ENCODE measurements at regions not wholly inside any gene's neighbourhood (a gene's known extent, or its start where the extent isn't known, plus 50 kb on each side); places are given as distances from the start of the nearest gene placed in this dataset.

DNA sequence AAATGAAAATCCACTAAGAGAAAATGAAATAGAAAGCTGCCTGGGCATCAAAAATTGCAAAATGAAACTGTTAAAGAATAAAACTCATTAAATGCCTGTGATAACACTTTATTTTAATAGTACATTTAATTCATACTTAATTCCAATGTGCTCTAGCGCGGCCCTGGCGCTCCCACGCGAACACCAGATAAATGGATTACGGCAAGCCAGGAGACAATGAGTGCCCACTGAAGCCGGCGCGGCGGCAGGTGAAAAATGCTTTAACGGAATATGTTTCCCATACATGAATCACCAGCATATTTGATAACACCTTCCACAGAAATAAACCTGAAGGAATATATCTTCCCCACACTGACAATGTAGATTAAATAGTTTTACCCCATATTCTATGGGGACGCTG is 245.5 kb downstream of the RBFOX3 start:
- DNase-seq = no peak

DNA sequence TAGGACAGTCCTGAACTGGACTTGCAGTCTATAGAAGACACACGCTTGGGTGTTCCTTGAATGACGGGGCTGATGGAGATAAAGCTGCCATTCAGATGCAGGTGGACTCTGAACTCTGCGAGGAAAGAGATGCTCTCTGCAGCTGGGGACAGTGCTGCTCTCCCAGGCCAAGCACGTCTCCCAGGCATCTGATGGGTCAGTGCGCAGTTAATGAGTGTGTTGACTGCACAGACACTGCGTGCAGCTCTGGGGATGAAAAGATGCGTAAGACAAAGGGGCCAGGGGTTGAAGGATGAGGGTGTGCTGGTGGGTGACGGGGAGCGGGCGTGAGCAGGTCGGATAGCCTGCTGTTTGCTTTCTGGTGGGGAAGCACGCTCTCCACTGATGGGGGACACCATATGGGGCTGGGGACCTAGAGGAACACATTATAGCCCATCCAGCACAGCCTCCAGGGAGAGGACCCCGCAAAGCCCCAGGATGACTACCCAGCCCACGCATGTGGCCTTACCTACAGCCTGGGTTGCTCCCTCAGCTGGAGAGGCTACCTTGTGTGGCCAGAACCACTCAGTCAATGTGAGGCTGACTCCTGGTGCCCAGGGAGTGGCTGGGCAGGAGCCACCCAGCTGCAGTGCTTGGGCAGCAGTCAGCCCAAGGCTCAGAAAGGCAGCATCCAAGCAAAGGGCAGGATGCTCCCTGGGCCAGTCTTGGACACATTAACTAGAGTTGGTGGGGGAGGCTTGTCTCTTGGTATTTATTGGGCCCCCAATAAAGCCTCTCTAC is 246.3 kb downstream of the RBFOX3 start:
- DNase-seq = no peak

DNA sequence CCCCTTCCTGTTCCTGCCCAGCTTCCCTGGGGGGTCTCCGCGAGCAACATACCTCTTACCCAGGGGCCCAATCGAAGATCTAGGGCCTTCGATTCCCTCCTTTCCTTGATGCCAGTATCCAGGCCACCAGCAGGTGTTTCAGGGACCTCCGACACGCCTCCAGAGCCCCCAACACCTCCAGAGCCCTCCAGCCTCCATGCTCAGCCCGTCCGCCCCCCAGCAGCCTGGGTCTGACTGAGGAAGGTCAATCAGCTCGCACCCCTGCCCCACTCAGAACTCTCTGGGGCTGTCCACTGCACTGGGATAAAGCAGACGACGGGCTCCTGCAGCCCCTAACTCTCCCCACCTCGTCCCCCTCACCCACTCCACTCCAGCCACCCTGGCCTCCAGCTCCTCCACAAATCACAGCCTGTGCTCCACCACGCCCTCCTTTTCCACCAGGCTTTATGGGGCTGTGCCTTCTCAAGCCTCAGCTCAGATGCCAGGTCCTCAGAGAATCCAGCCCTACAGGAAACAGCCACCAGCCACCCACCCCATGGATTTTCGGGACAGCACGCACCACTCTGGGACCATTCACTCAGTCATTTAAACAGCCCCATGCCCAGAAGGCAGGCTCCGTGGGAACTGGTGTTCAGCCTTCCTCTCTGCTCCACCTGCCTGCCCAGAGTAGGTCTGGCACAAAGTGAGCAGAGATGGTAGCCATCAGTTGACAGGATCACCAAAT is 247.1 kb downstream of the RBFOX3 start:
- no peak for DNase-seq

DNA sequence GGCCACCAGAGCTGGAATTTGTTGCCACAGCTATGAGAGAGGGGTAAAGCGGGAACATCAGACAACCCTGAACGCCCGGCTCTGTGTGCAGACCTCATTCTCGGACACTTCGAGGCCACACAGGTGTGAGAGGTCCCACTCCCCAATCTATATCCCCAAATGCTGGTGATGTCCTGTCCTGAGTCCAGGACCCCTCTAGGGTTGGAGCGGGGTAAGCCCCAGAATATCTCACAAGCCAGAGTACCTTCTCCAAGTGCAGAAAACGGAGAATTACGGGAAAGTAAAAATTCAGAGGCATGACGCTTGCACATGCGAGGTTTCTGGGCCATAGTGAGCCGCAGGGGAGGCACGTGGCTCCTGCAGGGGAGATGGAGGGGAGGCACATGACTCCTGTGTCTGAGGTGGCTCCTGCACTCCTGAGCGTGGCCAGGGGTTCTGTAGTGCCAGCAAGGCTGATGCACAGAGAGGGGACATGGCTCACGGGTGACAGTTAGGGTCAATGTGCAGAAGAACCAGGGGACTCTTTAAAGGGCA is 248.0 kb downstream of the RBFOX3 start:
- no peak for DNase-seq

DNA sequence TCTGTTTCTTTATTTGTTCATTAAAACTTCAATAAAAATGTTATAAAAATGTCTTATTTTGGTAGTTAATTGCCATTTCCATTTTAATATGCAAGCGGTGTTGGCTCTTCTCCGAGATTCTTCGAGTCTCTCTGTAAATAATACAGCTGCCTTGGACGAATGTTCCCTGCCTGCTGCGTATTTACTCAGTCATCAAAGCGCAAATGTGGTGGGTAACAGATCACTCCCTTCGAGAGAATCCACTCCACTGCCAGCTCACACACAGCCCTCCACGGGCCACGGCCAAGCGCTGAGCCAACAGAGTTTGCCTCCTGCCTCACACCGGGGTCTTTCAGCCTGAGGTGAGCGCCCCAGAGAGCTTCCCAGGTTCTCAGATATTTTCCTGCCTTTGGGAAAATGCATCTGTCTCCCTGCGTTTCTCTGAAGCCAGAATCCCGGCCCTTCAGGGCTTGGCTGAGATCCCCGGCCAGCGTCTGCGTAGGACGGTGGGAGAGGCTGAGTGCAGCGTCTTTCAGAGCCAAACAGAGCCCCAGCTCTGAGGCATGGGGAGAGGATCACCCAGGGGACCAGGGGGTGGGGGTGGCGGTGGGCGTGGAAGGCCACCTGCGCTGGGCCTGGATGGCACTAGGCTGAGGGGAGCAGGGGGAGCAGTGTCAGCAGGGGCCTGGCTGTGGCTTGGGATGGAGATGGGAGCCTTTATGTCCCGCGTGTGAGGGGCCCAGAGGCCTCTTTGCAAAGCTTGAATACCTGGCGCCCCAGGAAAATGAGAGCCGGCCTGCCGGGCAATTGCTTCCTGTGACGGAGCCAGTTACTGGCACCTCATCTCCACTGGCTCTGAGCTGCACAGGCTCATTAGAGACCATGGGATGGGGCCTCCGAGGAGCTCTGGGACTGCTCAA is 248.7 kb downstream of the RBFOX3 start:
- no peak for DNase-seq

DNA sequence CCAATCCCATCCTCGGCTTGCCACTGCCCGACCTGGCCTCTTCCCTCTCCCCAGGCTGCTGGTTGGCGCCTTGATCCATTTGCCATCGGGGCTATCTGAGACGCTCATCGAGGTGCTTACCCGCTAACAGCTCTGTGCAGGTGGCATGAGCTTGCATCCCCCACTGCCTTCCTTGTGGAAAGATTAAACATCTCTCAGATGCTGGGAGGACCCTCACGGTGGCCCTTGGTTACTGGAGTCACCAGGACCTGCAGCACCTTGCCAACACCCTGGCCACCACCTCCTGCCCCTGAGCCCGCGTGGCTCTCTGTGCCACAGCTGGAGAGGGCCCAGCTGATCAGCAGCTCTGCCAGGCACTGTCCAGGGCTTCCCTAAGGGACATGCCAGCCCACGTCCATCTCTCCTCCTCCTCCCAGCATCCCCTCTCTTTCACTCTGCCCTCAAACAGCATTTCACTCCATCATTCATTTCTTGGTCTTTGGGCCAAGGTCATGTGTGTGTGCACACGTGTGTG is 249.6 kb downstream of the RBFOX3 start:
- no peak for DNase-seq

DNA sequence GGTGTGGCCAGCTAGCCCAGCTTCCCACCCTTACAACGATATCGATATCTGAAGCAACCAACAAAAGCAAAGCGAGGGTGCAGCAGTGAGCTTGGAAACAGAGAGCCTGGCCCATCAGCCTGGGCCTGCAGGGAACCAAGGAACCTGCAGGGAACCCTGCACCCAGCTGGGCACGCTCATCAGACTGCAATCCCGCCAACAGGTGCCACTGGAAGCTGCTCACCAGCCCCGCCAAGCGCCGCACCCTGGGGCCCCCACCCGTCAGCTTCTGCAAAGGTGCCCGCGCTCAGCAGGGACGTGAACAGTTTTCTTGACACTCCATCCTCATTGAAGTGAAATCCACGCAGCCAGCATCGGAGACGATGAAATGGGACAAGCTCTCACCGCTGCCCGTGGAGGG is 250.7 kb downstream of the RBFOX3 start:
- DNase-seq = no peak

DNA sequence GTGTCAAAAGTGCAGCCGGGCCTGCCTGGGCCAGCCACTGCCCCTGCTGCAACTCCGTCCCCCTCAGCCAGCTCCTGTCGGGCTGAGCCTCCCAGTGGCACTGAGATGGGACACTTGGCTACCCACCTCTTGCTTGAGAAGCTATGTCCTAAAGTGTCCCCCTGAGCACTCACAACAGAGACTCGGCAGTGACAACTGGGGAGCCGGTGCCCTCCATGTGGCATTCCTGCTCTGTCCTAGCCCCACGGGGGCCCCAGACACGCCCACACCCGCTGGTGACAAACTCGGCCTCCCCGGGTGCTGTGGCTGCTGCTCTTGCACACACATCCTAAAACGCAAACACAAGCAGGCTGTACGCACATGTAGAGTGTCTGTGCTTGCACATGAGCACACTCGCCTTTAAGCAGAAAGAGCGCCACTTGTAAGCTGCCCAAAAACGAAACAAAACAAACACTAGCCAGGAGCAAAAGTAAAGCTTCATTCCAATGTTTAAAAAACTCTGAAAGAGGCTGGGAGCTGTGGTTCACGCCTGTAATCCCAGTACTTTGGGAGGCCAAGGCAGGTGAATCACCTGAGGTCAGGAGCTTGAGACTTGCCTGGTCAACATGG is 253.9 kb downstream of the RBFOX3 start:
- DNase-seq = no peak

DNA sequence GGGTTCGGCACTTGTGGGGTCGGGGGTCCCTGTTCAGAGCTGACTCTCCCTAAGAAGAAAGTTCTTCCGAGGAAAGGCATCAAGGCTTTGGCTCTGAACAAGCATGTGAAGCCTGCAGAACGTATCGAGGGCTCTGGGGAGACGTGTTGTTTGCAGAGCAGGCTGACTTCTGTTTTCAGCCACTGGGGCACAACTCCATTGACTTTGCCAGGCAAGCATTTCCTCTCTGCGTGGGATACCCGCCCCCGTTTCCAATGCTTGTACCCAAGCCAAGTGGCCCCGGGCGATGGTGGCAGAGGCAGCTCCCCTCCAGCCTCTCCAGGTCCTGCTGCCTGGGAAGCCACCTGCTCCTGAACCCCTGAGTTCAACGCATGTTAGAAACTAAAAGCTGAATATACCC is 255.7 kb downstream of the RBFOX3 start:
- no peak for DNase-seq

DNA sequence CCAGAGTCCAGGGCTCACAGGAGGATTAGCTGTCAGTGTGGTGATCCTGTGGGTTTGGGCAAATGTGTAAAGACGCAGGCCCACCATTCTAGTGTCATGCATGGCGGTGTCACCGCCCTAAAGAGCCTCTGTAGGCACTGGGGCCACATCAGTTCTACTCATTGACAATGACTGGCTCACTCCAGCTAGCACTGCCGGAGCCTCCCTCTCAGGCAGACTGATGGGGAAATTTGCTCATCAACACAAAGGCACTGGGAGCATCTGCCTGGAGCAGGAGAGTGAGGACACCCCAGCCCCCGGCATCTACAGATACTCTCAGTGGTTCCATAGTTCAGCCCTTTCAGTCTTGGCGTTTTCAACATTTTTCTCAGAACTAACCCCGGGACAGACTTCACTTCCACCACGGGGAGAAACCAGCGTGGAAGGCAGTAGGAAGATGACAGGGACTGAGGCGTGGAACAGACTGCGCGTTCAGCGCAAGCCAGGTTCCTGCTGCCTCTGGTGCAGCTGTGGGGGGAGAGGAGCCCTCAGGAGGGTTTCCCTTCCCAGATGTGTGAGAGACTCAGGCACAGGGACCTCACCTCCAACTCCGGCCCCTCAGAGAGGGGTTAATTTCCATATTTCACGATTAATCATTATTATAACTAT is 256.6 kb downstream of the RBFOX3 start:
- DNase-seq = no peak

DNA sequence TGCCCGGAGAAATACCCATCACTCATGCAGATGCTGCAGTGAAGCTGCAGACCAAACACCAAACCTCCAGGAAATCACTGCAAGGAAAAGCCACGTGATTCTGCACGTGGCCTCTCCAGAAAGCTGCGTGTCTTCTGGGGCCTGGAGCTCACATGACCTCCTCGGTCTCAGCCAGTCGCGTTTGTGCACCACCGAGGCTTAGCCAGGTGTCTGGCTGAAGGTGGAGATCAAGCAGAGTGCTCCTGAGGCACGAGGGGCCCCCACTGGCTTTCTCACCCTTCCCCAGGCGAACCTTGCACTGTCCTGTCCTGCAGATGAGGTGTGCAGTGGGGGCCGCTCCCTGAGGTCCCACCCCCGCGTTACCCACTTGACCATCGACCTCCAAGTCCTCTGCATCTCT is 257.3 kb downstream of the RBFOX3 start:
- no peak for DNase-seq

DNA sequence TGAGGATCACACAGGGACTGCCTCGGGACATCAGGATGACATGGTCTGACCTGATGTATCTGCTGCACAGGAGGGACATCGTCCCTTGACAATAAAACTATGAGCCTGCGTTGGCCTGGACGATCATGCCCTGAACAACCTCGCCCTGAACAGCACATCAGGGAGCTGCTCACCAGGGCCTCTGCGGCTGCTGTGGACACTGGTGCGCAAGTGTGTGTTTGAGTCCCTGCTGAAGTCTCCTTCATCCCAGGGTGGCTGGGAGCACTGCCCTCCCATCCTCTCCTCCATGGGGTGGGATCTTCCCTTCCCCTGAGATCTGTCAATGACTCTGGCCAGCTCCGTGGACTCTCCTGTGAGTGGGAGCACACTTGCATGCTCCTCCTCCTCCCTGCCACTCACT is 257.8 kb downstream of the RBFOX3 start:
- DNase-seq = no peak

DNA sequence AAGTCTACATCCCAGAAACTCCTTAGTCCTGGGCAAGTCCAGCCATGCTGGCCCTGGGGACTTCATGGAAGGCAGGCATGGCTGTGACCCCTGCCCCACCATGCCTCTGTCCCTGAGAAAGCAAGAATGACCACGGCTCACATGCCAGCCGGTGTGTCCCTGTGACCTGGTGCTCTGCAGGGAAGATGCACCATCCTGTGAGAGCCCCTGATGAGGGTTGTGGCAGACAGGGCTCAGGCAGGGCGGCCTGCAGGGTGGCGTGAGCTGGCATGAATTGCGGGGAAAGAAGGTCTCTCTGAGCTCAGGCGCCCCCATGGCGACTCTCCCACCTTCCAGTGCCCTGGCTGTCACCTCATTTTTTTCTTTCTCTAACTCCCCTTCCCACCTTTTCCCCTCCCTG is 260.3 kb downstream of the RBFOX3 start:
- DNase-seq = no peak

DNA sequence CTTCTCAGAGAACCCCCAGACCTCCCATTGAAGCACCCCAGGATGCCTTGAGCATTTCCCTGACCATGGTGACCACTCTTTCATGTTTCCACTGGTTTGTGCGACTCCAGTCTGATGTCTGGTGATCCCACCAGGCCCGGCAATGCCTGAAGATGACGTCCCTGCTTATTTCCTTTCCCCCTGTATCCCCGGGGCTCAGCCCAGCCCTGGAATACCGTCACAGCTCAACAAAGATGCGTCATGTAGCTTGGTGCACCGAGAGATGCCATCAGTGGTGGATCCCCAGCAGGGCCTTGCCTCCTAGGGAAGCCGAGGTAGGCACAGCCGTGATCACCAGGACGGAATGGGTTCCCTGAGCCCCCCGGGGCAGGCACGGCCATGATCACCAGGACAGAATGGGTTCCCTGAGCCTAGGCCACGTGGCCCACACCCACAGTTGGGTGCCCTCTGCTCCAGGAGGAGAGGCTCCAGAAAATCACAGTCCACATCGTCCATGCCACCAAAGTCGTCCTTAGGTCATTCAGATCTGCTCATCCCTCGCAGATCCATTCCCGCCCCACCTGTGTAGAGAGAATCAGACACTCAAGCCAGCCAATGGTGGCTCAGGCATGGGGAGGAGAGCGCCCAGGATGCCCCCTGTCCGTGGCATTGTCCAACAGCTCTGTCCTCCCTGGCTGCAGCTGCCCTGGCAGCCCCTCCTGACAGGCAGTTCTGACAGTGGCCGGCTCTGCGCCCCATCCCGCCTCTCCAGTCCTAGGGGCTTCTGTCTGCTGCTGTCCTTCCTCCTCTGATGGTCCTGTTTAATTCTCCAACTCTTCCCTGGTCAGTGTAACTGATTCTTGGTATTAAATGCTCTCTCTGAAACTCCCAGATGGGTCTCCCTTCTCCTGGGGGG is 261.1 kb downstream of the RBFOX3 start:
- DNase-seq = no peak

DNA sequence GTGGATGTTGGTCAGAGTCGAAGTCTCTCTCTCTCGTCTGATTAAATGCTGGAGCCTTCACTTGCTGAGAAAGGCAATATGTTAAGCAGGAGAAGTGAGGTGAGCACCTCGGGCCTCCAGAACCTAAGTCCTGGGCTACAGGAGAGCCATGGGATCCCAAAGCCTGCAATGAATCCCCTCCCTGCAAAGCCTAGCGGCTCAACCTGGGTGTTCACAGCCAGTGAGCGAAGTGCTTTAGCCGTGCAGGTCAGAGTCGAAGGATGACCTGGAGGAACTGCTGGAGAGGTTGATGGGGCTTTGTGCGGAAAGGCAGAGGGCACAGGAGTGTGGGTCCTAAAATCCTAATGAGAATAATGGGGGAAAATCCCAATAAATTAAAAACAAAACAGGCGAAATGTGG is 267.8 kb downstream of the ENGASE start:
- DNase-seq = no peak

DNA sequence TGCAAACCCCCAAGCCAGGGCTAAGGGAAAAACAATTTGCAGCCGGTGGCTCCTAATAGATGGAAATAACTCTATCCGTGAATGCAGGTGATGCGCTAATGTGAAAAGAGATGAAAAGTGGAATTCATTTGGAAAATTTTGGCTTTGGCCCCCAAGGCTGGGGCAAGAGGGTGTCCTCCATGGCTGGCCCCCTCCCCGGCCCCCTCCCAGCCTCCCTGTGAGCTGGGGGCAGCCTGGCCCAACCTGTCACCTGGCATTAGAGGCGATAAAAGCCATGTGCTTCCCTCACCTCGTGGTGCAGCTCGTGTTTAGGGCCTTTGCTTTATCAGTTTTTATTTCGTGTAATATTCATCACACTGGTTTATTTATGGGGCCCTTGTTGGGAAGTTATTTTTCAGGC is 267.2 kb downstream of the ENGASE start:
- DNase-seq = no peak

DNA sequence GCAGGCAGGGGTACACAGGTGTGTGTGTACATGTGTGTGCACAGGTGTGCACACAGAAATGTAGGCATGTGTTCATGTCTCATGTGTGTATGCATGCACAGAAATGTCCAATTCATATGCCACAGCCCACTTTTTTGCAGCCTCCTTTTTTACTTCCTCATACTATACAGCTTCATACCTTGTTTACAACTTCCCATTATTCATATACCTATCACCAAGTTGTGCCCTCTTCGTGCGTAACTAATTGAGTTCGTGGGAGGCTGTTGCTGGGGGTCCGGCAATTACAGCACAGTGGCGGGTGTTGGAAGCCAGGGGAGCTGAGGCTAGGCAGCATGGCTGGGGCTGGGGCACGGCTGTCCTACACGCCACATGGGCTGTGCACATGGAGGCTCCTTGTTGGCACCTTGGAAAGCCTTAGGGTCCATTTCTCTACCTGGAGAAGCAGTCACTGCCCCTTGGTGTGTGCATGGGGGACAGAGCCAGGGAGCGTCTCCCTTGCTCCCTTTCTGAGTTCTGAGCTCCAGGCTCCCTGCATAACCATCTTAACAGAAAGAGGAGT is 266.7 kb downstream of the ENGASE start:
- no peak for DNase-seq

DNA sequence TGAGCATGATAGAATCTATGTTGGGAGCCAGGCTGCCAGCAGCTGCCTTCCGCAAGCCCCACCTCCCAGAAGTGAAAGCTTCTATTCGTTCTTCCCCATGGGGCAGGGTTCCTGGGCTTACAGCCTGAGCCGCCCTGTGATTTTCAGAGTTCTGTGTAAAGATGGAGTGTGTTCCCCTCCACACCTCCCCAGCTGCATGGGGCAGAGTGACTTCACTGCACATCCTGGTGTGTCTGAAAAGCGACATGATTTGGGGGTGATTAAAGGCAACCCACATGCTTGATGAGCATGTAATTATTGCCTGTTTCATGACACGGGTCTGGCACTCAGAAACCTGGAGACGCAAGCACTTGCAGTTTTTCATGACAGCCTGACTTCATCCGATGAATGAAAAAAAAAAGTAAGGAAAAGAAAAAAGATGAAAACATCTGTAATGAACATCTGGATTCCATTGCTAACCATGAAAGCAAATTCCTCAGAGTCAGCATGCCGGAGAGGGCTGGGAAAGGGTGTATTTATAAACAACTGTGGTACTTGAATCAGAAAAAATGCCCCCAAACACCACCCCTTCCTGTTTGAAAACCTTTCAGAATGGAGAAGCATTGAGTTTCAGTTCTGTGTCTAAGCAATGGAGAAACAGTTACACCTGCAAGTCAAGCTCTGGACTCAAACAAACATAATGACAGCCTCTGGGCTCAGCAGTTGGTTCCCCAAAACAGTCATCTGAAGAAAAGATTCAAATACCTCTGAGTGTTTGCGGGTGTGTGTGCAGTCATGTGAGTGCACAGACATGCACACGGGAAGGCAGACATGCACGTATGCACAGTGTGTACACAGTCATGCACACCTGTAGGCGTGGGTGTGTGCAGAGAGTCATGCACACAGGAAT is 266.0 kb downstream of the ENGASE start:
- DNase-seq = no peak

DNA sequence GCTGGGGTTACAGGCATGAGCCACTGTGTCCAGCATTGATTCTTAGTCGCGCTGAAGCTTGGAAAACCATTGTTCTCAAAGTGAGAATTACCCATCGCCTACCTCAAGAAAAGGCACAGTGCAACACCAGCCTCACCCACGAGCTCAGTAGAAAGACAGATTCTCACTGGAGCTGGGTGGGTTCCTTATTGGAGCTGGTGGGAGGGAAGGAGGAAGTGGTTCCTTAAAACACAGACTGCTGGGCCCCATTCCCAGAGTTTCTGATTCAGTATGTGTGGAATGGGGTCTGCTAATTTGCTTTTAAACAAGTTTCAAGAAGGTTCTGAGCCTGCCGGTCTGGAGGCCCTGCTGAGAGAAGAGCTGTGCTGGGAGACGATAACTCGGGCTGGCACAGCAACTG is 264.7 kb downstream of the ENGASE start:
- no peak for DNase-seq

DNA sequence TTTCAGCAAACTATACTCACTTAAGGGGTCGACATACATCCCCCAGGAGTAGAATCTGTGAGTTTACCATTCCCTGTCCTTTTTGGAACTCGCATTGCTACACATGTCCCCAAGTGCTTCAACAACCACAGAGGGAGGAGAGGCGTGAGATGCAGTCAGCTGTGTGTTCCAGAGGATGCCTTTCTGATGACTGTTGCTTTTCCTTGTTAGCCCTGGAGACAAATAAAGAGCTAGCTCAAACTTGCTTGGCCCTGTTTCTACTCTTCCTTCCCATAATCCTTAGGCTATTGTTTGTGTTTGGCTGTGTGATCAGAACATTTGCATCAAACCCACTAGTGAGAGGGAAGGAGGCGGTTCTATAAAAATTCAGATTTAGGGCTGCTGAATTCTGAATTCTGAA is 264.0 kb downstream of the ENGASE start:
- no peak for DNase-seq
